Endothelial cell (in vitro differentiated cells): ENCODE measurements at regions not wholly inside any gene's neighbourhood (a gene's known extent, or its start where the extent isn't known, plus 50 kb on each side); places are given as distances from the start of the nearest gene placed in this dataset.
"Not testable (repeated sequence)": the region's sequence is repeated elsewhere in the genome, so short reads cannot be mapped to it uniquely, and the experiment has no call there.

Experiments used
- DNase-seq: peaks from one replicate; pipeline ENCODE4 v3.0.0; 2021; ENCODE audit warnings: low spot score
- H3K27ac Mint-ChIP-seq: one replicate; pipeline ENCODE4 v1.8.0; 2021; ENCODE audit warnings: mixed read lengths, inconsistent platforms; ENCODE audit not compliant: unreplicated experiment
- H3K27me3 Mint-ChIP-seq: one replicate; pipeline ENCODE4 v1.8.0; 2021; ENCODE audit warnings: mild to moderate bottlenecking, moderate library complexity, mixed read lengths, inconsistent platforms; ENCODE audit not compliant: unreplicated experiment
- H3K36me3 Mint-ChIP-seq: one replicate; pipeline ENCODE4 v1.8.0; 2021; ENCODE audit warnings: mild to moderate bottlenecking, low read depth, mixed read lengths, inconsistent platforms; ENCODE audit not compliant: unreplicated experiment
- H3K4me1 Mint-ChIP-seq: one replicate; pipeline ENCODE4 v1.8.0; 2021; ENCODE audit warnings: mild to moderate bottlenecking, mixed read lengths, inconsistent platforms; ENCODE audit not compliant: unreplicated experiment
- H3K4me3 Mint-ChIP-seq: one replicate; pipeline ENCODE4 v1.8.0; 2021; ENCODE audit warnings: mild to moderate bottlenecking, mixed read lengths, inconsistent platforms; ENCODE audit not compliant: unreplicated experiment
- H3K9me3 Mint-ChIP-seq: one replicate; pipeline ENCODE4 v1.8.0; 2021; ENCODE audit warnings: mixed read lengths, inconsistent platforms; ENCODE audit not compliant: unreplicated experiment
- TF ChIP-seq, protein P1 (sequence below): fragments of 200-600 bp; sonication (generic); IDR thresholded peaks from one replicate; pipeline ENCODE4 v1.5.0; 2021; ENCODE audit warnings: antibody characterized with exemption; ENCODE audit not compliant: unreplicated experiment

DNA sequence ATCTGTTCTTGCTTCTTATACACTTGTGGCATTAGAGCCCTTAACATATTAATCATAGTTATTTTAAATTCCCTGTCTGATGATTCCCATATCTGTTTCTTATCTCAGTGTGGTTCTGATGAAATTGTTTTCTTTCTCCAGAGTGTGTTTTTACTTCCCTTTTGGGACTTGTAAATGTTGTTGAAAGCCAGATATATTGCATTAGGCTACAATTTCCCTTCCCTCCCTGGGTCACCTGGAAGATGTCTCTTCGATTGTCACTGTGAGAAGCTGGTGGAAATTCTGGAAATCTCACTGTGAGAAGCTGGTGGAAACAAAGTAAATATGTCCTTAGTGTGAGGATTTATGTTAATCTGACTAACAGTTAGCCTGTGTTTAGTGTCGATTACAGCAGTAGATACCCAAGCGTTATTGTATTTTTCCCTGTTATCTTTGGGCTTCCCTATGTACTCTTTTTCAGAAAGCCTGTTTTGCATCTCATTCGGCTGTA, 717.3 kb downstream of the TRHDE start:
- Mint-ChIP-seq H3K4me1 (no peaks in the 10 kb centered on the region), H3K9me3 (no peaks in the 10 kb centered on the region), H3K36me3 (no peaks in the 10 kb centered on the region), H3K27me3 (peaks cover 2% of the 10 kb centered on the region), H3K27ac (no peak overlapping the region), H3K4me3 (no peak overlapping the region)
- no peak for DNase-seq
- TF ChIP-seq, protein P1, sequence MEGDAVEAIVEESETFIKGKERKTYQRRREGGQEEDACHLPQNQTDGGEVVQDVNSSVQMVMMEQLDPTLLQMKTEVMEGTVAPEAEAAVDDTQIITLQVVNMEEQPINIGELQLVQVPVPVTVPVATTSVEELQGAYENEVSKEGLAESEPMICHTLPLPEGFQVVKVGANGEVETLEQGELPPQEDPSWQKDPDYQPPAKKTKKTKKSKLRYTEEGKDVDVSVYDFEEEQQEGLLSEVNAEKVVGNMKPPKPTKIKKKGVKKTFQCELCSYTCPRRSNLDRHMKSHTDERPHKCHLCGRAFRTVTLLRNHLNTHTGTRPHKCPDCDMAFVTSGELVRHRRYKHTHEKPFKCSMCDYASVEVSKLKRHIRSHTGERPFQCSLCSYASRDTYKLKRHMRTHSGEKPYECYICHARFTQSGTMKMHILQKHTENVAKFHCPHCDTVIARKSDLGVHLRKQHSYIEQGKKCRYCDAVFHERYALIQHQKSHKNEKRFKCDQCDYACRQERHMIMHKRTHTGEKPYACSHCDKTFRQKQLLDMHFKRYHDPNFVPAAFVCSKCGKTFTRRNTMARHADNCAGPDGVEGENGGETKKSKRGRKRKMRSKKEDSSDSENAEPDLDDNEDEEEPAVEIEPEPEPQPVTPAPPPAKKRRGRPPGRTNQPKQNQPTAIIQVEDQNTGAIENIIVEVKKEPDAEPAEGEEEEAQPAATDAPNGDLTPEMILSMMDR, result no peak

DNA sequence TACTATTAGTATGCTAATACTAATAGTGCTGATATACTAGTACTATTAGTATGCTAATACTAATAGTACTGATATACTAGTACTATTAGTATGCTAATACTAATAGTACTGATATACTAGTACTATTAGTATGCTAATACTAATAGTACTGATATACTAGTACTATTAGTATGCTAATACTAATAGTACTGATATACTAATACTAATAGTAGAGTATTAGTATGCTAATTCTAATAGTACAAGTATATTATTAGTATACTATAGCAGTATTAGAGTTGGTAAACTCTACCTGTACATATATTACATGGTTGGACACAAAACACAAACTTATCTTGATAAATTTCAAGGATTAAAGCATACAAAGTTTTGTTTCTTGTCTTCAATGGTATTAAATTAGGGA, 722.9 kb downstream of the TRHDE start:
- not testable (repeated sequence) for H3K36me3 Mint-ChIP-seq, DNase-seq, H3K27me3 Mint-ChIP-seq, H3K9me3 Mint-ChIP-seq, H3K4me1 Mint-ChIP-seq, H3K4me3 Mint-ChIP-seq, H3K27ac Mint-ChIP-seq

- Mint-ChIP-seq H3K27me3 (peaks cover 2% of the 10 kb centered on the region), H3K4me3 (no peak overlapping the region), H3K4me1 (no peaks in the 10 kb centered on the region), H3K27ac (no peak overlapping the region), H3K9me3 (no peaks in the 10 kb centered on the region), H3K36me3 (no peaks in the 10 kb centered on the region)
- TF ChIP-seq, protein P1, result no peak
- no peak for DNase-seq
Observed at GRCh38 chr12:72995616-72996015, 723.4 kb downstream of the TRHDE start.

DNA sequence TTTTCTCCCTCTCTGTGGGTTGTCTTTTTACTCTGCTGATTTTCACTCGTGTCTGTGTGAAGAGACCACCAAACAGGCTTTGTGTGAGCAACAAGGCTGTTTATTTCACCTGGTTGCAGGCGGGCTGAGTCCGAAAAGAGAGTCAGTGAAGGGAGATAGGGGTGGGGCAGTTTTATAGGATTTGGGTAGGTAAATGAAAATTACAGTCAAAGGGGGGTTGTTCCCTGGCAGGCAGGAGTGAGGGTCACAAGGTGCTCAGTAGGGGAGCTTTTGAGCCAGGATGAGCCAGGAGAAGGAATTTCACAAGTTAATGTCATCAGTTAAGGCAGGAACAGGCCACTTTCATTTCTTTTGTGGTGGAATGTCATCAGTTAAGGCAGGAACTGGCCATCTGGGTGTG, 729.6 kb downstream of the TRHDE start:
- not testable (repeated sequence) for DNase-seq, H3K4me1 Mint-ChIP-seq, H3K27ac Mint-ChIP-seq, H3K9me3 Mint-ChIP-seq, H3K4me3 Mint-ChIP-seq, H3K27me3 Mint-ChIP-seq, H3K36me3 Mint-ChIP-seq

GRCh38 chr12:73002504-73002903, 730.3 kb downstream of the TRHDE start:
- not testable (repeated sequence) for H3K27ac Mint-ChIP-seq, H3K4me1 Mint-ChIP-seq, H3K9me3 Mint-ChIP-seq, H3K27me3 Mint-ChIP-seq, DNase-seq, H3K36me3 Mint-ChIP-seq, H3K4me3 Mint-ChIP-seq

GRCh38 chr12:73009138-73009834, 737.1 kb downstream of the TRHDE start:
- not testable (repeated sequence) for H3K27me3 Mint-ChIP-seq, H3K4me1 Mint-ChIP-seq, H3K27ac Mint-ChIP-seq, H3K36me3 Mint-ChIP-seq, H3K9me3 Mint-ChIP-seq, DNase-seq, H3K4me3 Mint-ChIP-seq

GRCh38 chr12:73017981-73018380, 745.8 kb downstream of the TRHDE start:
- Mint-ChIP-seq H3K27me3 (no peaks in the 10 kb centered on the region), H3K4me1 (no peaks in the 10 kb centered on the region), H3K9me3 (no peaks in the 10 kb centered on the region), H3K27ac (no peak overlapping the region), H3K4me3 (no peak overlapping the region), H3K36me3 (no peaks in the 10 kb centered on the region)
- DNase-seq, result no peak
- TF ChIP-seq, protein P1, result no peak
